Sigmoid colon (tissue), 6 donors: ENCODE measurements at regions not wholly inside any gene's neighbourhood (a gene's known extent, or its start where the extent isn't known, plus 50 kb on each side); places are given as distances from the start of the nearest gene placed in this dataset.

Source experiments
- DNase-seq: peaks from one replicate; pipeline ENCODE4 v3.0.0-alpha.2; 2019
- H3K27ac ChIP-seq, 4 donors: fragments of 200-600 bp; sonication (generic); one replicate each; pipeline ENCODE4 v1.5.1; 2016 to 2019; ENCODE audit warnings: mild to moderate bottlenecking in 1 of 4
- H3K27me3 ChIP-seq, 3 donors: fragments of 200-600 bp; sonication (generic); one replicate each; pipeline ENCODE4 v1.5.1; 2019; ENCODE audit warnings: mild to moderate bottlenecking in 1 of 3
- H3K36me3 ChIP-seq, 4 donors: fragments of 200-600 bp; sonication (generic); one replicate each; pipeline ENCODE4 v1.5.1; 2016 to 2019
- H3K4me1 ChIP-seq, 4 donors: fragments of 200-600 bp; sonication (generic); one replicate each; pipeline ENCODE4 v1.5.1; 2017 to 2019
- H3K4me3 ChIP-seq, 4 donors: fragments of 200-600 bp; sonication (generic); one replicate each; pipeline ENCODE4 v1.5.1; 2017 to 2019; ENCODE audit warnings: mild to moderate bottlenecking in 2 of 4, moderate library complexity in 1 of 4
- H3K9me3 ChIP-seq, 4 donors: fragments of 200-600 bp in 3 of 4; sonication (generic) in 3 of 4; one replicate each; pipeline versions ENCODE4 v1.5.1 to v1.6.1; 2013 to 2019
- CTCF ChIP-seq, 4 experiments: fragments of 450-650 bp in 3 of 4; fragments of 200-600 bp in 1 of 4; IDR thresholded peaks; one replicate each; pipeline ENCODE4 v1.5.1; 2016 to 2019; ENCODE audit warnings: antibody characterized with exemption in 4 of 4, mild to moderate bottlenecking in 3 of 4, moderate library complexity in 2 of 4
- EP300 ChIP-seq, 4 donors: sonication (generic); formaldehyde crosslinking; IDR thresholded peaks; one replicate each; pipeline ENCODE4 v1.6.1; 2017; ENCODE audit warnings: antibody characterized with exemption in 4 of 4
- POLR2A ChIP-seq, 2 donors: fragments of 450-650 bp; IDR thresholded peaks; one replicate each; pipeline ENCODE4 v1.6.1; 2016; ENCODE audit warnings: antibody characterized with exemption in 2 of 2, mild to moderate bottlenecking in 2 of 2, moderate library complexity in 2 of 2
- POLR2AphosphoS5 ChIP-seq, 4 donors: sonication (generic); formaldehyde crosslinking; IDR thresholded peaks; one replicate each; pipeline ENCODE4 v1.6.1; 2017; ENCODE audit warnings: antibody characterized with exemption in 4 of 4
- WGBS, 2 donors: extraction: QIAGEN DNeasy Blood & Tissue Kit; methylation state at CpG; one replicate each; pipeline ENCODE4 v1.1.7; 2013; 5-methylcytosine and 5-hydroxymethylcytosine counted together
- intact Hi-C: fragments of 100-400 bp; cut with DNase I; formaldehyde crosslinking; loops from one replicate; pipeline ENCODE4 v1.15.1; 2023
- donor health status: healthy with polysubstance abuse.
- donor health status: healthy.

GRCh38 chr10:114766470-114766869 lies 55.1 kb upstream of the FHIP2A start:
- intact Hi-C loops, result no loop called here
- 21 to 71% methylated on average over 6 of the region's 6 CpGs for WGBS, 2 donors
- Histone ChIP-seq H3K27ac (no peak overlapping the region), H3K27me3 (peaks cover 5 to 46% (median 22%) of the 10 kb centered on the region in 3 donors), H3K4me3 (peak overlapping the region in 1 of 4 donors; percentile 67), H3K9me3 (no peaks in the 10 kb centered on the region), H3K4me1 (peaks cover 0 to 15% (median 13%) of the 10 kb centered on the region in 4 donors), H3K36me3 (no peaks in the 10 kb centered on the region)
- TF ChIP-seq EP300 (IDR thresholded peaks at IDR 0.05) (no peak), POLR2AphosphoS5 (IDR thresholded peaks at IDR 0.05) (no peak), CTCF (IDR thresholded peaks at IDR 0.05) (no peak), POLR2A (IDR thresholded peaks at IDR 0.05) (no peak)
- no peak for DNase-seq

- peaks cover 5 to 46% (median 22%) of the 10 kb centered on the region in 3 donors for H3K27me3 ChIP-seq
- WGBS, 2 donors, result 6 to 11% methylated on average over 33 of the region's 33 CpGs
- intact Hi-C loops, result no loop called here
- H3K4me1 ChIP-seq, result peaks cover 0 to 15% (median 13%) of the 10 kb centered on the region in 4 donors
- peak overlapping the region; percentile 42 to 75 (median 64) for H3K4me3 ChIP-seq
- TF ChIP-seq EP300 (IDR thresholded peaks at IDR 0.05), result no peak
- no peak for TF ChIP-seq POLR2A (IDR thresholded peaks at IDR 0.05)
- TF ChIP-seq POLR2AphosphoS5 (IDR thresholded peaks at IDR 0.05), result no peak
- TF ChIP-seq CTCF (IDR thresholded peaks at IDR 0.05), result no peak
- no peaks in the 10 kb centered on the region for H3K36me3 ChIP-seq
- peak overlapping the region; percentile 43 to 67 (median 54) for H3K27ac ChIP-seq
- no peak for DNase-seq
- H3K9me3 ChIP-seq, result no peaks in the 10 kb centered on the region
These were observed 54.2 kb upstream of the FHIP2A start for GRCh38 chr10:114767101-114767985.

GRCh38 chr10:114767986-114768821 lies 53.4 kb upstream of the FHIP2A start:
- H3K4me1 ChIP-seq, result peaks cover 0 to 15% (median 13%) of the 10 kb centered on the region in 4 donors
- peaks cover 5 to 46% (median 22%) of the 10 kb centered on the region in 3 donors for H3K27me3 ChIP-seq
- H3K27ac ChIP-seq, result peak overlapping the region; percentile 43 to 67 (median 54)
- 3 to 4% methylated on average over 85 of the region's 85 CpGs for WGBS, 2 donors
- intact Hi-C loops, result no loop called here
- peak overlapping the region; percentile 42 to 75 (median 64) for H3K4me3 ChIP-seq
- TF ChIP-seq EP300 (IDR thresholded peaks at IDR 0.05), result no peak
- TF ChIP-seq POLR2A (IDR thresholded peaks at IDR 0.05), result no peak
- no peak for TF ChIP-seq CTCF (IDR thresholded peaks at IDR 0.05)
- no peak for TF ChIP-seq POLR2AphosphoS5 (IDR thresholded peaks at IDR 0.05)
- DNase-seq, result no peak
- no peaks in the 10 kb centered on the region for H3K36me3 ChIP-seq
- H3K9me3 ChIP-seq, result no peaks in the 10 kb centered on the region

GRCh38 chr10:114770009-114770408 lies 51.6 kb upstream of the FHIP2A start:
- no peak for TF ChIP-seq CTCF (IDR thresholded peaks at IDR 0.05)
- no peak for TF ChIP-seq POLR2AphosphoS5 (IDR thresholded peaks at IDR 0.05)
- no peak for TF ChIP-seq EP300 (IDR thresholded peaks at IDR 0.05)
- no peak for TF ChIP-seq POLR2A (IDR thresholded peaks at IDR 0.05)
- intact Hi-C loops, result no loop called here
- Histone ChIP-seq H3K9me3 (no peaks in the 10 kb centered on the region), H3K36me3 (no peaks in the 10 kb centered on the region), H3K27me3 (peaks cover 5 to 36% (median 17%) of the 10 kb centered on the region in 3 donors), H3K27ac (no peak overlapping the region), H3K4me1 (peaks cover 0 to 15% (median 13%) of the 10 kb centered on the region in 4 donors), H3K4me3 (no peak overlapping the region)
- DNase-seq, result no peak
